Transverse colon (tissue), 4 donors: ENCODE measurements at regions not wholly inside any gene's neighbourhood (a gene's known extent, or its start where the extent isn't known, plus 50 kb on each side); places are given as distances from the start of the nearest gene placed in this dataset.

Source experiments
- DNase-seq: peaks from one replicate; pipeline ENCODE4 v3.0.0-alpha.2; 2019
- H3K27ac ChIP-seq, 4 donors: fragments of 200-600 bp; sonication (generic); 2 replicates each; pipeline ENCODE4 v1.5.1; 2016 to 2018; ENCODE audit warnings: inconsistent platforms in 4 of 4
- H3K27me3 ChIP-seq: fragments of 200-600 bp; sonication (generic); 2 replicates; pipeline ENCODE4 v1.5.1; 2017; ENCODE audit warnings: inconsistent platforms
- H3K36me3 ChIP-seq, 4 donors: fragments of 200-600 bp; sonication (generic); 2 replicates each; pipeline ENCODE4 v1.5.1; 2017 to 2019; ENCODE audit warnings: inconsistent platforms in 4 of 4
- H3K4me1 ChIP-seq, 4 donors: fragments of 200-600 bp; sonication (generic); 2 replicates each; pipeline ENCODE4 v1.5.1; 2017 to 2020; ENCODE audit warnings: inconsistent platforms in 4 of 4
- H3K4me3 ChIP-seq, 4 donors: fragments of 200-600 bp; sonication (generic); 1 replicate in 1 of 4; 2 replicates in 3 of 4; pipeline versions ENCODE4 v1.5.1 to v1.6.1; 2017 to 2019; ENCODE audit warnings: inconsistent platforms in 4 of 4
- H3K9me3 ChIP-seq, 2 donors: fragments of 200-600 bp; sonication (generic); 2 replicates each; pipeline ENCODE4 v1.5.1; 2017 to 2019; ENCODE audit warnings: inconsistent platforms in 2 of 2
- CTCF ChIP-seq, 5 experiments: fragments of 200-600 bp in 3 of 5; fragments of 450-650 bp in 2 of 5; sonication (generic) in 3 of 5; IDR thresholded peaks; 1 replicate in 2 of 5; 2 replicates in 3 of 5; pipeline ENCODE4 v1.5.1; 2016 to 2017; ENCODE audit warnings: antibody characterized with exemption in 5 of 5, inconsistent platforms in 3 of 5, mild to moderate bottlenecking in 2 of 5, moderate library complexity in 1 of 5
- EP300 ChIP-seq: sonication (generic); formaldehyde crosslinking; IDR thresholded peaks from one replicate; pipeline ENCODE4 v1.6.1; 2017; ENCODE audit warnings: antibody characterized with exemption, low read depth
- POLR2A ChIP-seq: fragments of 450-650 bp; IDR thresholded peaks from one replicate; pipeline ENCODE4 v1.6.1; 2016; ENCODE audit warnings: antibody characterized with exemption, mild to moderate bottlenecking, moderate library complexity
- POLR2AphosphoS5 ChIP-seq, 3 donors: sonication (generic); formaldehyde crosslinking; IDR thresholded peaks; one replicate each; pipeline ENCODE4 v1.6.1; 2016; ENCODE audit warnings: antibody characterized with exemption in 3 of 3
- WGBS, 2 donors: methylation state at CpG; one replicate each; pipeline ENCODE4 v1.1.5; 2018; ENCODE audit warnings: low coverage in 1 of 2; 5-methylcytosine and 5-hydroxymethylcytosine counted together
- in situ Hi-C, 4 donors: fragments of 200-750 bp; cut with MboI; loops; one replicate each; pipeline versions ENCODE4 v1.15.0 to v1.15.1; 2017; ENCODE audit warnings: low sequenced_read_pairs in 3 of 4, low pct_ligation_motif_present in 1 of 4, low pct_unique_long_range_greater_than_20kb in 1 of 4
- intact Hi-C: fragments of 100-400 bp; cut with DNase I; formaldehyde crosslinking; loops from one replicate; pipeline ENCODE4 v1.15.1; 2023; ENCODE audit warnings: low total_unique reads

GRCh38 chr4:130146773-130147172 lies 1050.8 kb downstream of the C4orf33 start:
- no peak for DNase-seq
- TF ChIP-seq POLR2AphosphoS5 (IDR thresholded peaks at IDR 0.05) (no peak), POLR2A (no peak), EP300 (no peak), CTCF (IDR thresholded peaks at IDR 0.05) (no peak)
- Histone ChIP-seq H3K27ac (no peak overlapping the region), H3K4me1 (no peaks in the 10 kb centered on the region), H3K4me3 (no peak overlapping the region), H3K36me3 (no peaks in the 10 kb centered on the region), H3K9me3 (no peaks in the 10 kb centered on the region), H3K27me3 (no peaks in the 10 kb centered on the region)
- intact Hi-C loops (no loop called here), in situ Hi-C loops (no loop called here)
- WGBS, 2 donors: 69 to 90% methylated on average over 2 of the region's 2 CpGs

- TF ChIP-seq POLR2AphosphoS5 (IDR thresholded peaks at IDR 0.05) (no peak), CTCF (IDR thresholded peaks at IDR 0.05) (no peak), EP300 (no peak), POLR2A (no peak)
- intact Hi-C loops: no loop called here
- H3K36me3 ChIP-seq: no peaks in the 10 kb centered on the region
Observed at GRCh38 chr4:130147641-130148040, 1051.7 kb downstream of the C4orf33 start.

GRCh38 chr4:130154901-130155300 lies 1058.9 kb downstream of the C4orf33 start:
- in situ Hi-C loops: no loop called here

More at GRCh38 chr4:130147641-130148040, 1051.7 kb downstream of the C4orf33 start:
- no peak overlapping the region for H3K27ac ChIP-seq
- no peaks in the 10 kb centered on the region for H3K27me3 ChIP-seq
- no peaks in the 10 kb centered on the region for H3K4me1 ChIP-seq
- no peaks in the 10 kb centered on the region for H3K9me3 ChIP-seq
- 62 to 83% methylated on average over 2 of the region's 2 CpGs for WGBS, 2 donors
- H3K4me3 ChIP-seq: no peak overlapping the region
- in situ Hi-C loops: no loop called here
- DNase-seq: no peak

GRCh38 chr4:130163701-130164100 lies 1067.7 kb downstream of the C4orf33 start:
- in situ Hi-C loops: no loop called here
- no peak overlapping the region for H3K4me3 ChIP-seq
- no peaks in the 10 kb centered on the region for H3K27me3 ChIP-seq
- DNase-seq: no peak
- H3K4me1 ChIP-seq: no peaks in the 10 kb centered on the region
- H3K9me3 ChIP-seq: no peaks in the 10 kb centered on the region
- TF ChIP-seq POLR2A: no peak
- TF ChIP-seq EP300: no peak
- no peak for TF ChIP-seq CTCF (IDR thresholded peaks at IDR 0.05)
- no peak for TF ChIP-seq POLR2AphosphoS5 (IDR thresholded peaks at IDR 0.05)
- intact Hi-C loops: no loop called here
- WGBS, 2 donors: 75 to 86% methylated on average over 1 of the region's 1 CpG
- no peaks in the 10 kb centered on the region for H3K36me3 ChIP-seq
- no peak overlapping the region for H3K27ac ChIP-seq

More at GRCh38 chr4:130154901-130155300, 1058.9 kb downstream of the C4orf33 start:
- 64 to 72% methylated on average over 2 of the region's 2 CpGs for WGBS, 2 donors
- no peak for TF ChIP-seq POLR2A
- TF ChIP-seq EP300: no peak
- no peak for TF ChIP-seq CTCF (IDR thresholded peaks at IDR 0.05)
- H3K4me3 ChIP-seq: no peak overlapping the region
- no peaks in the 10 kb centered on the region for H3K27me3 ChIP-seq
- no peaks in the 10 kb centered on the region for H3K9me3 ChIP-seq
- H3K27ac ChIP-seq: no peak overlapping the region
- no peak for DNase-seq
- no peaks in the 10 kb centered on the region for H3K4me1 ChIP-seq
- intact Hi-C loops: no loop called here
- no peaks in the 10 kb centered on the region for H3K36me3 ChIP-seq
